DMS53 treated with DMSO at 0.1 percent for 48 hours (cell line): ENCODE measurements at regions not wholly inside any gene's neighbourhood (a gene's known extent, or its start where the extent isn't known, plus 50 kb on each side); places are given as distances from the start of the nearest gene placed in this dataset.
A peak's percentile ranks its signal among the peaks of the same experiment; 100 is the strongest.

Source experiments
- DNase-seq: peaks from one replicate; lab custom pipeline; 2025; ENCODE audit not compliant: unreplicated experiment; lab: John Stamatoyannopoulos, UW

- DNase-seq, result no peak
Observed at GRCh38 chr15:70289191-70289955, 191.7 kb upstream of the TLE3 start.

- no peak for DNase-seq
Observed at GRCh38 chr15:70286113-70286806, 188.5 kb upstream of the TLE3 start.

- DNase-seq, result peak; percentile 28
Observed at GRCh38 chr15:70284438-70285214, 186.9 kb upstream of the TLE3 start.

- DNase-seq, result no peak
Observed at GRCh38 chr15:70283511-70283910, 185.8 kb upstream of the TLE3 start.

- DNase-seq, result no peak
Observed at GRCh38 chr15:70281811-70282307, 184.1 kb upstream of the TLE3 start.

GRCh38 chr15:70281261-70281810 is 183.6 kb upstream of the TLE3 start:
- no peak for DNase-seq

GRCh38 chr15:70280781-70281180 is 183.1 kb upstream of the TLE3 start:
- no peak for DNase-seq

- DNase-seq, result no peak
Observed at GRCh38 chr15:70279096-70279495, 181.4 kb upstream of the TLE3 start.

- no peak for DNase-seq
Observed at GRCh38 chr15:70278644-70279043, 180.9 kb upstream of the TLE3 start.

GRCh38 chr15:70277556-70277955 is 179.8 kb upstream of the TLE3 start:
- no peak for DNase-seq

GRCh38 chr15:70276401-70276800 is 178.7 kb upstream of the TLE3 start:
- DNase-seq, result no peak

GRCh38 chr15:70275461-70276138 is 177.9 kb upstream of the TLE3 start:
- no peak for DNase-seq

GRCh38 chr15:70274908-70275307 is 177.2 kb upstream of the TLE3 start:
- no peak for DNase-seq

GRCh38 chr15:70274255-70274880 is 176.7 kb upstream of the TLE3 start:
- DNase-seq, result no peak

- no peak for DNase-seq
Observed at GRCh38 chr15:70273808-70274207, 176.1 kb upstream of the TLE3 start.

- DNase-seq, result no peak
Observed at GRCh38 chr15:70272565-70273355, 175.0 kb upstream of the TLE3 start.

GRCh38 chr15:70271422-70272088 is 173.8 kb upstream of the TLE3 start:
- peak; percentile 77 for DNase-seq

GRCh38 chr15:70270752-70271111 is 173.0 kb upstream of the TLE3 start:
- DNase-seq, result no peak
